Chondrocyte (in vitro differentiated cells): ENCODE measurements at regions not wholly inside any gene's neighbourhood (a gene's known extent, or its start where the extent isn't known, plus 50 kb on each side); places are given as distances from the start of the nearest gene placed in this dataset.

Experiments
- DNase-seq: peaks from one replicate; pipeline ENCODE4 v3.0.0; 2021; ENCODE audit warnings: mixed read lengths, low spot score
- H3K27ac Mint-ChIP-seq: one replicate; pipeline ENCODE4 v1.8.0; 2021; ENCODE audit warnings: mild to moderate bottlenecking, moderate library complexity, mixed read lengths; ENCODE audit not compliant: unreplicated experiment
- H3K27me3 Mint-ChIP-seq: 2 replicates; pipeline ENCODE4 v1.8.0; 2021; ENCODE audit warnings: low read depth, mixed read lengths
- H3K36me3 Mint-ChIP-seq: 2 replicates; pipeline ENCODE4 v1.8.0; 2021; ENCODE audit warnings: low read depth, mixed read lengths
- H3K4me1 Mint-ChIP-seq: 2 replicates; pipeline ENCODE4 v1.8.0; 2021; ENCODE audit warnings: low read depth, mild to moderate bottlenecking, mixed read lengths
- H3K4me3 Mint-ChIP-seq: one replicate; pipeline ENCODE4 v1.8.0; 2021; ENCODE audit warnings: mild to moderate bottlenecking, moderate library complexity, mixed read lengths; ENCODE audit not compliant: unreplicated experiment
- H3K9me3 Mint-ChIP-seq: 2 replicates; pipeline ENCODE4 v1.8.0; 2021; ENCODE audit warnings: low read depth, mixed read lengths
- TF ChIP-seq, protein P1 (sequence below): fragments of 200-600 bp; sonication (generic); IDR thresholded peaks from 2 replicates; pipeline ENCODE4 v1.5.0; 2021; ENCODE audit warnings: antibody characterized with exemption, mild to moderate bottlenecking, moderate library complexity

DNA sequence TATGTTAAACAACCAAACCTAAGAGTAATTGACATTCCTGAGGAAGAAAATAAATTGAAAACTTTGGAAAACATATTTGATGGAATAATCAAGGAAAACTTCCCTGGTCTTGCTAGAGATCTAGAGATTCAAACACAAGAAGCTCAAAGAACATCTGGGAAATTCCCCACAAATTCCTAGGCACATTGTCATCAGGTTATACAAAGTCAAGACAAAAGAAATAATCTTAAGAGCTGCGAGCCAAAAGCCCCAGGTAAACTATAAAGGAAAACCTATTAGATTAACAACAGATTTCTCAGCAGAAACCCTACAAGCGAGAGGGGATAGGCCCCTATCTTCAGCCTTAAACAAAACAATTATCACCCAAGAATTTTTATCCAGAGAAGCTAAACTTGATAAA lies 1082.0 kb upstream of the IGFBP7 start:
- Mint-ChIP-seq H3K27ac (no peak overlapping the region), H3K4me1 (no peaks in the 10 kb centered on the region), H3K9me3 (peaks cover 3% of the 10 kb centered on the region), H3K27me3 (no peaks in the 10 kb centered on the region), H3K36me3 (no peaks in the 10 kb centered on the region), H3K4me3 (no peak overlapping the region)
- TF ChIP-seq, protein P1, sequence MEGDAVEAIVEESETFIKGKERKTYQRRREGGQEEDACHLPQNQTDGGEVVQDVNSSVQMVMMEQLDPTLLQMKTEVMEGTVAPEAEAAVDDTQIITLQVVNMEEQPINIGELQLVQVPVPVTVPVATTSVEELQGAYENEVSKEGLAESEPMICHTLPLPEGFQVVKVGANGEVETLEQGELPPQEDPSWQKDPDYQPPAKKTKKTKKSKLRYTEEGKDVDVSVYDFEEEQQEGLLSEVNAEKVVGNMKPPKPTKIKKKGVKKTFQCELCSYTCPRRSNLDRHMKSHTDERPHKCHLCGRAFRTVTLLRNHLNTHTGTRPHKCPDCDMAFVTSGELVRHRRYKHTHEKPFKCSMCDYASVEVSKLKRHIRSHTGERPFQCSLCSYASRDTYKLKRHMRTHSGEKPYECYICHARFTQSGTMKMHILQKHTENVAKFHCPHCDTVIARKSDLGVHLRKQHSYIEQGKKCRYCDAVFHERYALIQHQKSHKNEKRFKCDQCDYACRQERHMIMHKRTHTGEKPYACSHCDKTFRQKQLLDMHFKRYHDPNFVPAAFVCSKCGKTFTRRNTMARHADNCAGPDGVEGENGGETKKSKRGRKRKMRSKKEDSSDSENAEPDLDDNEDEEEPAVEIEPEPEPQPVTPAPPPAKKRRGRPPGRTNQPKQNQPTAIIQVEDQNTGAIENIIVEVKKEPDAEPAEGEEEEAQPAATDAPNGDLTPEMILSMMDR = no peak
- no peak for DNase-seq

DNA sequence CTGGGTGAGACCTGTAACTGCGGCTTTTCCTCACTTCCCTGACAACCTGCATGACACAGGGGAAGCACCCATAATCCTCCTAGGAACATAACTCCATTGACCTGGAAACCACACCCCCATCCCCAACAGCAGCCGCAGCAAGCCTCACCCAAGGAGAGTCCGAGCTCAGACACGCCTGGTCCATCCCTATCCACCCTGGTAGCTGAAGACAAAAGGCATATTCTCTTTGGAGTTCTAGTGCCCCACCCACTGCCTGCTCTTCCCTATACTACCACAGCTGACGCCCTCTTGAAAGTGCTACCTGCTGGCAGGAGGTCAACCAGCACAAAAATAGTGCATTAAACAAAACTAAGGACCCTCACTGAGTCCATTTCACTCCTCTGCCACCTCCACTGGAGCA lies 1080.9 kb upstream of the IGFBP7 start:
- TF ChIP-seq, protein P1 = no peak
- Mint-ChIP-seq H3K4me1 (no peaks in the 10 kb centered on the region), H3K36me3 (no peaks in the 10 kb centered on the region), H3K27ac (no peak overlapping the region), H3K4me3 (no peak overlapping the region), H3K27me3 (no peaks in the 10 kb centered on the region), H3K9me3 (peaks cover 3% of the 10 kb centered on the region)
- no peak for DNase-seq

DNA sequence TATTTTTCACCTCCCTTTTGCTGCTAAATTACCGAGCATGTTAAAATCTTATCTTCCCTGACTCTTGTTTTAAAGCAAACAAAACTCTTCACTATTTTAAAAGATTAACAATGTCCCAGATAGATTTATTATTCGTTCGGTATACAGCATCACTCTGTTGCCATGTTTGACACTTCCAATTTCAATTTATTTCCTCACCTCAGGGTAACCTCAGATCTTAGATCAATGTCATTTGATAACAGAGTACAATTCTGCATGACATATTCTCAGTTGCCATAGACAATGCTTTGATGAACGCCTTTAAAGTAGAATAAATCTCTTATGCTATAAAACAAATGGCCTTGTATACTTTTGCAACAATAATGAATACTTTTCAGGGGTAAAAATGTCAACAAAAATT lies 1078.1 kb upstream of the IGFBP7 start:
- no peaks in the 10 kb centered on the region for H3K4me1 Mint-ChIP-seq
- no peaks in the 10 kb centered on the region for H3K36me3 Mint-ChIP-seq
- peaks cover 12% of the 10 kb centered on the region for H3K9me3 Mint-ChIP-seq
- H3K27ac Mint-ChIP-seq = no peak overlapping the region
- DNase-seq = no peak
- H3K27me3 Mint-ChIP-seq = no peaks in the 10 kb centered on the region
- no peak overlapping the region for H3K4me3 Mint-ChIP-seq
- TF ChIP-seq, protein P1 = no peak

DNA sequence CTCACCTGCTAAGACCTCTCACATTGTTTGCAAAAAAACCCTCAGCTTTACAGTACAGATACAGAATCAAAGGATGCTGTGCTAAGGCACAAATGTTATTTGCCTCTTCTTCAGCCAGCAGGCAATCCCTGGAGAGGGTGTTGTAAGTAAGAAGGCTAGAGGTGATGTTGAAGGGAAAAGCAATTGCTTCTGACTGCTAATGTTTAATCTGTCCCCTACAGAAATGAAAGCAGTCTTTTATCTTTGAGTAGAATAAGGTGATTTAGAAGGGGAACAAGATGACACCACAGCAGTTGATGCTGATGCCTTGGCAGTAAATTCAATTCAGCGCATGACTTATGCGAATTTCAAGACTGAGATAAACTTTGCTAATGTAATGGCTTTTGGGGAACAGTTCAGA lies 1064.8 kb upstream of the IGFBP7 start:
- Mint-ChIP-seq H3K36me3 (no peaks in the 10 kb centered on the region), H3K9me3 (no peaks in the 10 kb centered on the region), H3K27ac (no peak overlapping the region), H3K4me1 (no peaks in the 10 kb centered on the region), H3K27me3 (peaks cover 9% of the 10 kb centered on the region), H3K4me3 (no peak overlapping the region)
- TF ChIP-seq, protein P1 = no peak
- no peak for DNase-seq

DNA sequence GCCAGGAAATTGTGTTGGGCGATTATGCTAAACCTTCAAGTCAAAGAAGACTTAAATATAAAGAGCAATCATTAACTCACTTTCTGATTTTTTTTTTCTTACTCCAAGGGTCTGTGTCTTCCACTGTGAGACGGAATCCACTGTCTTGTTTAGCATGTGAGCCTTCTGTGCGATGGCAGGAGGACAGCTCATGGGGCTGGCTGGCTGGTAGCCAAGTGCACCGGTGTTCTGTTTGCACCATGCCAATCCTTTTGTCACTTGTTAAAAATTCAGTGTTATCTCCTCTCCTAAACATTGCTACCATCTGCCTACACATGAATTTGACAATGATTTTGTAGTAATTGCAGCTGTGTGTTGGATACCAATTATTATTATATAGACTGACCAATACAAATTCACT lies 1056.3 kb upstream of the IGFBP7 start:
- peaks cover 9% of the 10 kb centered on the region for H3K27me3 Mint-ChIP-seq
- DNase-seq = no peak
- H3K36me3 Mint-ChIP-seq = no peaks in the 10 kb centered on the region
- TF ChIP-seq, protein P1 = no peak
- no peak overlapping the region for H3K27ac Mint-ChIP-seq
- H3K9me3 Mint-ChIP-seq = no peaks in the 10 kb centered on the region
- H3K4me1 Mint-ChIP-seq = no peaks in the 10 kb centered on the region
- no peak overlapping the region for H3K4me3 Mint-ChIP-seq
